Skeletal muscle satellite cell (primary cell): ENCODE measurements at regions not wholly inside any gene's neighbourhood (a gene's known extent, or its start where the extent isn't known, plus 50 kb on each side); places are given as distances from the start of the nearest gene placed in this dataset.
A peak's percentile ranks its signal among the peaks of the same experiment; 100 is the strongest.

Source experiments
- H3K27me3 ChIP-seq: 2 replicates; pipeline ENCODE4 v1.7.0; 2013; ENCODE audit warnings: low read length; ENCODE audit not compliant: control insufficient read depth, insufficient read depth
- H3K36me3 ChIP-seq: 2 replicates; pipeline ENCODE4 v1.7.0; 2013; ENCODE audit warnings: mild to moderate bottlenecking, control low read depth, low read length; ENCODE audit not compliant: insufficient read depth
- H3K4me1 ChIP-seq: 2 replicates; pipeline ENCODE4 v1.7.0; 2013; ENCODE audit warnings: low read length; ENCODE audit not compliant: control insufficient read depth, insufficient read depth
- H3K4me2 ChIP-seq: 2 replicates; pipeline ENCODE4 v1.7.0; 2013; ENCODE audit warnings: mild to moderate bottlenecking, low read length
- H3K4me3 ChIP-seq: 2 replicates; pipeline ENCODE4 v1.7.0; 2013; ENCODE audit warnings: low read length
- H3K9ac ChIP-seq: 2 replicates; pipeline ENCODE4 v1.7.0; 2013; ENCODE audit warnings: mild to moderate bottlenecking, low read depth, low read length, moderate library complexity
- H3K9me3 ChIP-seq: replicated peaks from 2 replicates; pipeline ENCODE4 v1.7.0; 2013; ENCODE audit warnings: mild to moderate bottlenecking, control low read depth, low read length

DNA sequence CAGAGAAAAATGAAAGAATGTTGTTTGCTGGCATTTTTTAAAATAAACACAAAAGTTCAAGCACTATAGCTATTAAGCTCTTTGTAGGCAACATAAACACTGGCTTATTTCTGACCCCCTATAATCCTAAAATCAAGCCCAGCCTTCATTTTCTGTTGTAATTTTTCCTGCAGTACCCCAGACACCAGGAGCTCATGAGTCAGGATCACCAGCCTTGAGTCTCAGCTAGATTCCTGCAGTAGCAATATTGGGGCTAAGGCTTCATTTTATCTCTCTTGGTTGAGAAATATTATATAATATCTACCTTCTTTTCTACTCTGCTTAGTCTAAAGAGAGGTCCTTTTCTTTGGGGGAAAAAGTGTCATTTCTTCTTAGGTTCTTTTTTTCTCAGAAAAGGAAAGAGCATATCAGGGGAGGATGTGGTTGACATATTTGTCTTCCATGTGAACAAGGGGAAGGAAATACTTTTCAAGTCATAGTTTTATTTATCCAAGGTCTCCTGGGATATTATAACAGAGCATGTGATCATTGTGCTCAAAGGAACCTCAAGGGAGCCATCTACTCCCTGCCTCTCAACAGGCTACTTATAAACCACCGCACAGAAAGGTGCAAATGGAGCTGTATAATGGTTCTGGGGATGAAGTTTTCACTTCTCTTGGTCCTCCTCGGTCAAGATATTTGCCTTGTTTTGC, 678.3 kb upstream of the NR3C2 start:
- Histone ChIP-seq H3K4me2 (no peak overlapping the region), H3K9ac (no peak overlapping the region), H3K4me1 (peaks cover 8% of the 10 kb centered on the region), H3K27me3 (no peaks in the 10 kb centered on the region), H3K9me3 (no peaks in the 10 kb centered on the region), H3K4me3 (no peak overlapping the region), H3K36me3 (no peaks in the 10 kb centered on the region)

DNA sequence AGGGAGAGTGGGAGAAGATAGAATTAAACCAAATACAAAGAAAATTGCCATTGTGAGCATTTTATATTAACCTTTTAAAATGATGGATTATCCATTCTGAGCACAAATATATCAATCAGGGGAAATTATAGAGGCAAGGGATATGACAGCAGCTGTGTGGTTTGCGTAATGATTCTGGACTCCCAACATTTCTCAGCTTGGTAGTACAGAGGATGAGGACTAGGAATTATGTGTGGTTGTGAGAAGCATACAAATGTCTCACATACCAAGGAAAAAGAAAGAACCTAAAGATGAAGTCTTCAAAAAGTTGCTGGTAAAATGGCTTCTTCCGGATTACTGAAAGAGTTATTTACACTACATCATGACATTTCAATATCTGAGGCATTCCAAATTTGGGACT, 674.6 kb upstream of the NR3C2 start:
- Histone ChIP-seq H3K36me3 (no peaks in the 10 kb centered on the region), H3K4me1 (peaks cover 30% of the 10 kb centered on the region), H3K4me2 (no peak overlapping the region)

DNA sequence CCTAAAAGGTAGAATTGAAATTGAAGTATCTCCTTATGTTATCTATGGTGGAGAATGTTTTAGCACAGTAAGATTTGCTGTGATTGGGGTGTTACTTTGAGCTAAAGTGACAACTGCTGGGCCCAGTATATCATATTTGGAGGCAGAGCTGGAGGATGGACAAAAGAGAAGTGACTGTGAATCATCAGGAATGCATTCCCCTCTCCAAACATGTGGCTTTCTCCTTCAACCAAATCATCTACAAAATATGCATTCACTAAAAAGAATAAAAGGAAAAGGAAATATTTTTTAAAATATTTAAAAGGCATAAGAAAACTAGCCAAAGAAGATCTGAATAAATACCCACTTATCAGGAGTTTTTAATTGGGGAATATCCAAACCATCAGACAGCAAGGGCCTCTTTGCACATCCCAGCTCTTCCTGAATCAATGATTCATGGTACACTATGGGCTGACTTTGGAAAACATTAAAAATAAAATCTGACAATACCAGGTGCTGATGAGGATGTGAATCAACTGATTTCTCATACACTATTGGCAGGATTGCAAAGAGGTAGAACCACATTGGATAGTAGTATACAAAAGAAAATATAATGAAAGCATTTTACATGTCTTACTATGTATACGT, 671.7 kb upstream of the NR3C2 start:
- Histone ChIP-seq H3K9me3 (no peaks in the 10 kb centered on the region), H3K9ac (peak overlapping the region; percentile 29), H3K4me1 (peaks cover 23% of the 10 kb centered on the region), H3K4me2 (peak overlapping the region; percentile 68), H3K27me3 (no peaks in the 10 kb centered on the region), H3K4me3 (peak overlapping the region; percentile 18), H3K36me3 (no peaks in the 10 kb centered on the region)

More for the DNA sequence above, 674.6 kb upstream of the NR3C2 start:
- Histone ChIP-seq H3K9ac (no peak overlapping the region), H3K9me3 (no peaks in the 10 kb centered on the region), H3K27me3 (no peaks in the 10 kb centered on the region), H3K4me3 (no peak overlapping the region)

DNA sequence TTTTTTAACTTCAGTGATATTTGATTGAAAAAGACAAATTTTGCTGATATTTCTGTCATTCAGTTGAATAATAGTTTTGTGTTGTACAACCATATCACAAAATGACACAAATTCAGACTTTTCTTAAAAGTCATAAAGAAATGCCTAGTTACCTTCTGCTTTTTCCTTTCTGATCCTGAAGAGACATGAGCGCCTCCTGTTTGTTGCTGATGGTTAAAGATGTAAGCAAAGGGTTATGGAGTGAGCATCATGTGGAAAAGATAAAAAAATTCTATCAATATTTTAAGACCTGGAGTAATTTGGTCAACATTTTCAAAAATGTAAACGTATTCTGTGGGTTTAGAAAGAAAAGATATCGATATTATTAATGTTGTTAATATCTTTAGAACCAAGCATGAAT, 669.9 kb upstream of the NR3C2 start:
- Histone ChIP-seq H3K4me1 (peaks cover 29% of the 10 kb centered on the region), H3K27me3 (no peaks in the 10 kb centered on the region), H3K36me3 (no peaks in the 10 kb centered on the region)

DNA sequence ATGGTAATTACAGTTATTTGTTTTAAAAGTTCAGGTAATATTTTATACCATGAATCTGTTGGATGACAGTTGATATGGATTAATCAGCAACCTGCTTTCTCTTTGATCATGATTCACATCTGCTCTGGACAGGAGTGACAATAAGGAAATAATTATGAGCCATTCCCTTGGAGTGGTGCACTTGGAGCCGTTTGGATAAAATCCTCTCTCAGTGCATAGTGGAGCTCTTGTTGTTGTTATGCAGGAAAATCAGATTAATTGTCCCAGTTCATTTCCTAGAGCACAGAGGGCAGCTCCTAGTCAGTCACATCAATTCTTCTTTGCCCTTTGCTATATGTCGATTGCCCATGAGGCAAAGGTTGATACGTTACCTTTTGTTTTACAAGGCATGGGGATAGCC, 668.3 kb upstream of the NR3C2 start:
- Histone ChIP-seq H3K27me3 (no peaks in the 10 kb centered on the region), H3K36me3 (no peaks in the 10 kb centered on the region), H3K4me2 (no peak overlapping the region), H3K4me3 (no peak overlapping the region), H3K9ac (no peak overlapping the region), H3K4me1 (peaks cover 29% of the 10 kb centered on the region), H3K9me3 (no peaks in the 10 kb centered on the region)

More for the DNA sequence above, 669.9 kb upstream of the NR3C2 start:
- Histone ChIP-seq H3K4me3 (no peak overlapping the region), H3K9me3 (no peaks in the 10 kb centered on the region), H3K9ac (no peak overlapping the region), H3K4me2 (no peak overlapping the region)

DNA sequence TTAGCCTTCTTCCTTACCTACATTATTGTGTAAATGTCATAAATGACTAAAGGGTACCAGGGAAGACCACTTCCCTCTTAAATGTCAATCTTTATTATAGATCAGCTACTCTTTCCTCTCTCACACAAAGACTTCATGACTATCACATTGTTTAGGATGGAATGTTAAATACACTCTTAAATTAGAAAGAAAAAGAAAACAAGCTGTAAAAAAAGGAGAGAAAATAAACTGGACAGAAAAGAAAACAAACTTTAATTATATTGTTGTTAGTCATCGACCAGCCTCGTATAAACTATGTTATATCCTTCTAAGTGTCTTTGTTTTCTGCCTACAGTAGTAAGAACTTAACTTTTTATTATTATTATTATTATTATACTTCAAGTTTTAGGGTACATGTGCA, 666.4 kb upstream of the NR3C2 start:
- no peak overlapping the region for H3K4me2 ChIP-seq
- no peak overlapping the region for H3K4me3 ChIP-seq
- H3K9me3 ChIP-seq = no peaks in the 10 kb centered on the region
- no peaks in the 10 kb centered on the region for H3K36me3 ChIP-seq
- no peaks in the 10 kb centered on the region for H3K27me3 ChIP-seq
- no peak overlapping the region for H3K9ac ChIP-seq
- peaks cover 15% of the 10 kb centered on the region for H3K4me1 ChIP-seq

DNA sequence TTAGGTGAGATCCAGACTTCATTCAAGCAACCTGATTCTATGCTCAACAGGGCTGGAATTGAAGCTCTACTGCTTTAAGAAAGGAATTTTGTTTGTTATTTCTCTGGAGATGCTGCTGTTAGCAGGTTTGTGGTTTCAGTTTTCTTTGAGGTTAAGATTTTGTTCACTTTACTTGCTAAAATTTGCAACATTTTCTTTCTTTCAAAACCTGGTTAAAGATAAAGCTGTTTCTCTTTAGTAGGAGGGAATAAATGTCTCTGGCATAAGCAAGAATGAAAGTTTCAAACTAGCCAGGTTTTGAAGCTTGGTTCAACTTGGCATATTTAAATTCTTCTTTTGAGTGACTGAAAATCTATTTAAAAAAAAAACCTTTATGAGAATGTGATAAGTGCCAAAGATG, 660.6 kb upstream of the NR3C2 start:
- no peak overlapping the region for H3K9ac ChIP-seq
- no peak overlapping the region for H3K4me2 ChIP-seq
- H3K4me3 ChIP-seq = no peak overlapping the region
- no peaks in the 10 kb centered on the region for H3K4me1 ChIP-seq
- no peaks in the 10 kb centered on the region for H3K9me3 ChIP-seq
- H3K36me3 ChIP-seq = no peaks in the 10 kb centered on the region
- H3K27me3 ChIP-seq = peaks cover 3% of the 10 kb centered on the region

DNA sequence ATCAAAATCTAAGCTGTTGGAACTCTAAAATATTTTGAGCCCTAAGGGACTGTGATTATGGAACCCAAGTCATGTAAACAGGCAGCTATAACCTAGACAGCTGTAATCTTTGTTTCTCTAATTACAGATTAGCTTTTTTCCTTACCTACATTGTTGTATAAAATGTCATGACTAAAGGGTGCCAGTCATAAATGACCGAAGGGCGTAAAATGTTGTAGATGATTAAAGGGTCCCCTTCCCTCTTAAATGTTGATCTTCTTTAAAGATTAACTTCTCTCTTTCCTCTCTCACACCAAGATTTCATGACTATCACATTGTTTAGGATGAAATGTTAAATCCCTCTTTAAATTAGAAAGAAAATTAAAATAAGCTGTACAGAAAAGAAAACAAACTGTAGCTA, 659.4 kb upstream of the NR3C2 start:
- Histone ChIP-seq H3K27me3 (peaks cover 3% of the 10 kb centered on the region), H3K4me1 (no peaks in the 10 kb centered on the region), H3K4me3 (no peak overlapping the region), H3K36me3 (no peaks in the 10 kb centered on the region), H3K9ac (no peak overlapping the region), H3K4me2 (no peak overlapping the region), H3K9me3 (no peaks in the 10 kb centered on the region)

DNA sequence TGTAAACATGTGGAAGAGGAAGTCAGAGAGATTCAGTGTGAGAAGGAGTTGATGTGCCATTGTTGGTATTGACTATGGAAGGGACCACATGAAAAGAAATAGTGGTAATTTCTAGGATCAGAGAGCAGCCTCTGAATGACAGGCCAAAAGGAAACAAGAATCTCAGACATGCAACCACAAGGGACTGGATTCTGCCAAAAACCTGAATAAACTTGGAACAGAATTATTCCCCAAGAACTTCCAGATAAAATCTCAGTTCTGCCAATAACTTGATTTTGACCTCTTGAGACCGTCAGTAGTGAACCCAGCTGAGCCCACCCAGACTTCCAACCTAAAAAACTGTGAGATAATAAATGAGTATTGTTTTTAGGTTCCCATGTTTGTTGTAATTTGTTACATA, 653.6 kb upstream of the NR3C2 start:
- H3K4me3 ChIP-seq = no peak overlapping the region
- H3K36me3 ChIP-seq = no peaks in the 10 kb centered on the region

DNA sequence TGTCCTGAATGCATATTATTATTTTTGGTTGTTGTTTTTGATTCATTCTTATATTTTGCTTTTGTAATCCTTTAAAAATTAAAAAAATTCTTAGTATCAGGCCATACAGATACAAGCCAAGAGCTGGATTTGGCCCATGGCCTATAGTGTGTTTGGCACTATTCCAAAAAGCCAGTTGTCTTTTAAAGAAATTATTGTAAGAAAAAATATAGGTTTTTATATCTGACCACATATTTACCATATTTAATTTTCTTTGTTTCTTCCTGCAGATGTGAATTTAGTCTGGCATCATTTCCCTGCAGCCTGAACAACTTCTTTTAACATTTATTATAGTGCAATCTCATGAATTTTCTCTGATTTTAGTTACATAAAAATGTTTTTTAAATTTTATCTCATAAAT, 652.8 kb upstream of the NR3C2 start:
- no peaks in the 10 kb centered on the region for H3K27me3 ChIP-seq
- no peak overlapping the region for H3K9ac ChIP-seq
- H3K9me3 ChIP-seq = no peaks in the 10 kb centered on the region

More for the DNA sequence above, 653.6 kb upstream of the NR3C2 start:
- Histone ChIP-seq H3K4me1 (no peaks in the 10 kb centered on the region), H3K9ac (no peak overlapping the region), H3K27me3 (no peaks in the 10 kb centered on the region), H3K4me2 (no peak overlapping the region), H3K9me3 (no peaks in the 10 kb centered on the region)

DNA sequence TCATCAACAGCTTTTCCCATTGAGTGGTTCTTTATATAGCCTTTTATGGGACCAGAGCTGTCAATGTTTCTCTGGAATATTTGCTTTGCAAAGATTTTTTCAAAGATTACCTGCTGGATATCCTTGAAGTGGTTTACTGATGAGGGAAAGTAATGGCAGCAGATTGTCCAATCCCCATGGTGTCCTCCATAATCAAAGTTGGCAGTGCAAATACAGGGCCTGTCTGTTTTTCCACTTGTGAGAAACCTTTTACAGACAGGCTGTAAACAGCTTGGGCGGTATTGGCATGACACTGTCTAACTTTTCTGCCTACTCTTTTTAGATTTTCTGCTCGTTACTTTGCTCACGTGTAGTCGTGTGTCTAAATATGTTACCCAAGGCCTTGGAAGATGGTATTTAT, 641.9 kb upstream of the NR3C2 start:
- H3K36me3 ChIP-seq = no peaks in the 10 kb centered on the region
- no peaks in the 10 kb centered on the region for H3K27me3 ChIP-seq
- H3K9me3 ChIP-seq = no peaks in the 10 kb centered on the region
- H3K9ac ChIP-seq = no peak overlapping the region
- no peak overlapping the region for H3K4me2 ChIP-seq
- no peak overlapping the region for H3K4me3 ChIP-seq
- H3K4me1 ChIP-seq = no peaks in the 10 kb centered on the region

More for the DNA sequence above, 652.8 kb upstream of the NR3C2 start:
- Histone ChIP-seq H3K4me1 (no peaks in the 10 kb centered on the region), H3K36me3 (no peaks in the 10 kb centered on the region), H3K4me3 (no peak overlapping the region), H3K4me2 (no peak overlapping the region)

DNA sequence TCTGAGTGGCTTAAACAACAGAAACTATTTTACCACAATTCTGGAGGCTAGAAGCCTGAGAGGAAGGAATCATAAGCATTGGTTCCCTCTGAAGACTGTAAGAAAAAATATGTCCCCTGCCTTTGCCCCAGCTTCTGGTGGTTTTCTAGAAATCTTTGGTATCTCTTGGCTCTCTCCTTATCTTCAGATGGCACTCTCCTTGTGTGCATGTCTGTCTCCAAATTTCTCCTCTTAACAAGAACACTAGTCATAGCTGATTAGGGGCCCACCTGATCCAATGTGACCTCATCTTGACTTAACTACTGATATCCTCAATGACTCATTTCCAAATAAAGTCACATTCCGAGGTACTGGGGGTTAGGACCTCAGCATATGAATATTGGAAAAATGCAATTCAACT, 635.0 kb upstream of the NR3C2 start:
- H3K27me3 ChIP-seq = no peaks in the 10 kb centered on the region
- no peaks in the 10 kb centered on the region for H3K9me3 ChIP-seq
- no peaks in the 10 kb centered on the region for H3K4me1 ChIP-seq
- no peak overlapping the region for H3K9ac ChIP-seq
- no peak overlapping the region for H3K4me2 ChIP-seq
- H3K36me3 ChIP-seq = no peaks in the 10 kb centered on the region
- H3K4me3 ChIP-seq = no peak overlapping the region
